GM19023 (cell line): ENCODE measurements at regions not wholly inside any gene's neighbourhood (a gene's known extent, or its start where the extent isn't known, plus 50 kb on each side); places are given as distances from the start of the nearest gene placed in this dataset.
"Not testable (repeated sequence)": the region's sequence is repeated elsewhere in the genome, so short reads cannot be mapped to it uniquely, and the experiment has no call there.

Experiments
- ATAC-seq: cut with Tn5 transposase; IDR thresholded peaks from one replicate; pipeline ENCODE4 v1.9.1; 2021; ENCODE audit warnings: mild to moderate bottlenecking, moderate library complexity; ENCODE audit not compliant: unreplicated experiment

GRCh38 chr1:94362466-94363058 is 55.6 kb upstream of the ABCD3 start:
- ATAC-seq = no peak

- no peak for ATAC-seq
Measured at GRCh38 chr1:94358630-94359599, 59.3 kb upstream of the ABCD3 start.

- ATAC-seq = no peak
Measured at GRCh38 chr1:94357661-94358060, 60.5 kb upstream of the ABCD3 start.

- ATAC-seq = no peak
Measured at GRCh38 chr1:94355485-94355980, 62.7 kb upstream of the ABCD3 start.

GRCh38 chr1:94351481-94351880 is 66.7 kb upstream of the ABCD3 start:
- no peak for ATAC-seq

GRCh38 chr1:94350350-94350924 is 67.8 kb upstream of the ABCD3 start:
- ATAC-seq = no peak

GRCh38 chr1:94349853-94350252 is 68.3 kb upstream of the ABCD3 start:
- ATAC-seq = no peak

- not testable (repeated sequence) for ATAC-seq
Measured at GRCh38 chr1:94348386-94348785, 69.8 kb upstream of the ABCD3 start.

- no peak for ATAC-seq
Measured at GRCh38 chr1:94345148-94345721, 73.0 kb upstream of the ABCD3 start.

- ATAC-seq = no peak
Measured at GRCh38 chr1:94342416-94342815, 75.8 kb upstream of the ABCD3 start.

GRCh38 chr1:94339206-94339927 is 78.8 kb upstream of the ABCD3 start:
- no peak for ATAC-seq

GRCh38 chr1:94336991-94337390 is 81.2 kb upstream of the ABCD3 start:
- no peak for ATAC-seq

- no peak for ATAC-seq
Measured at GRCh38 chr1:94335950-94336349, 82.2 kb upstream of the ABCD3 start.

- no peak for ATAC-seq
Measured at GRCh38 chr1:94335447-94335846, 82.7 kb upstream of the ABCD3 start.

GRCh38 chr1:94334764-94335163 is 83.4 kb upstream of the ABCD3 start:
- ATAC-seq = no peak

- peak; percentile 59 for ATAC-seq
Measured at GRCh38 chr1:94332952-94333351, 85.2 kb upstream of the ABCD3 start.

GRCh38 chr1:94332516-94332915 is 85.7 kb upstream of the ABCD3 start:
- no peak for ATAC-seq

- no peak for ATAC-seq
Measured at GRCh38 chr1:94329986-94330385, 88.2 kb upstream of the ABCD3 start.

- ATAC-seq = no peak
Measured at GRCh38 chr1:94329276-94329675, 88.9 kb upstream of the ABCD3 start.

GRCh38 chr1:94327001-94327690 is 89.8 kb upstream of the ARHGAP29 start:
- ATAC-seq = no peak
